ENCODE measurements at regions not wholly inside any gene's neighbourhood (a gene's known extent, or its start where the extent isn't known, plus 50 kb on each side); places are given as distances from the start of the nearest gene placed in this dataset.

GRCh38 chr9:126023962-126024361, 276.8 kb downstream of the PBX3 start:
- no peaks in the 10 kb centered on the region for H3K79me2 ChIP-seq (ENCODE audit: insufficient read depth, low read length)
- intact Hi-C loops (cut with micrococcal nuclease), result no loop called here
- RAD21 ChIA-PET (ENCODE audit: low non-redundant PET in 1 of 2, low total read pairs in 2 of 2, uncharacterized antibody in 2 of 2, unreplicated experiment in 2 of 2), result no interaction called here
- no peak overlapping the region for H3K9ac ChIP-seq (ENCODE audit: low read length)
- no peak overlapping the region for H2AFZ ChIP-seq (ENCODE audit: low read depth, low read length, poor library complexity, severe bottlenecking)
- no peak overlapping the region for H3K4me2 ChIP-seq (ENCODE audit: low read length)
- no peak overlapping the region for H3K4me3 ChIP-seq (replicated peaks in 1 of 2; ENCODE audit: low read depth in 1 of 2, low read length in 2 of 2)
- POLR2A ChIA-PET, result no interaction called here
- H3K27me3 ChIP-seq (ENCODE audit: insufficient read depth, low read length), result no peaks in the 10 kb centered on the region
- no peaks in the 10 kb centered on the region for H3K4me1 ChIP-seq (ENCODE audit: control insufficient read depth in 1 of 2, insufficient read depth in 2 of 2, low read length in 2 of 2)
- H3K9me2 ChIP-seq (ENCODE audit: insufficient read depth), result no peaks in the 10 kb centered on the region
- no peak for DNase-seq (ENCODE audit: low read depth, low spot score)
- no peak for ATAC-seq
- H3K27ac ChIP-seq (ENCODE audit: low read depth, low read length), result no peak overlapping the region
- BruUV-seq (replicated peaks), result no TSS peak
- CTCF ChIA-PET, result no interaction called here
- H3K36me3 ChIP-seq (ENCODE audit: control insufficient read depth in 1 of 2, insufficient read depth in 2 of 2, low read length in 2 of 2), result no peaks in the 10 kb centered on the region
- H4K20me1 ChIP-seq (ENCODE audit: insufficient read depth), result no peaks in the 10 kb centered on the region
- no peaks in the 10 kb centered on the region; a peak in 1 of 4 replicates for H3K9me3 ChIP-seq (ENCODE audit: control insufficient read depth in 1 of 2, insufficient read depth in 1 of 2, low read depth in 1 of 2, low read length in 2 of 2)
- TF ChIP-seq EZH2phosphoT487 (IDR thresholded peaks at IDR 0.05; ENCODE audit: borderline replicate concordance), result no peak
- TF ChIP-seq CEBPB (IDR thresholded peaks at IDR 0.05; ENCODE audit: low read depth), result no peak
- TF ChIP-seq, protein P1, sequence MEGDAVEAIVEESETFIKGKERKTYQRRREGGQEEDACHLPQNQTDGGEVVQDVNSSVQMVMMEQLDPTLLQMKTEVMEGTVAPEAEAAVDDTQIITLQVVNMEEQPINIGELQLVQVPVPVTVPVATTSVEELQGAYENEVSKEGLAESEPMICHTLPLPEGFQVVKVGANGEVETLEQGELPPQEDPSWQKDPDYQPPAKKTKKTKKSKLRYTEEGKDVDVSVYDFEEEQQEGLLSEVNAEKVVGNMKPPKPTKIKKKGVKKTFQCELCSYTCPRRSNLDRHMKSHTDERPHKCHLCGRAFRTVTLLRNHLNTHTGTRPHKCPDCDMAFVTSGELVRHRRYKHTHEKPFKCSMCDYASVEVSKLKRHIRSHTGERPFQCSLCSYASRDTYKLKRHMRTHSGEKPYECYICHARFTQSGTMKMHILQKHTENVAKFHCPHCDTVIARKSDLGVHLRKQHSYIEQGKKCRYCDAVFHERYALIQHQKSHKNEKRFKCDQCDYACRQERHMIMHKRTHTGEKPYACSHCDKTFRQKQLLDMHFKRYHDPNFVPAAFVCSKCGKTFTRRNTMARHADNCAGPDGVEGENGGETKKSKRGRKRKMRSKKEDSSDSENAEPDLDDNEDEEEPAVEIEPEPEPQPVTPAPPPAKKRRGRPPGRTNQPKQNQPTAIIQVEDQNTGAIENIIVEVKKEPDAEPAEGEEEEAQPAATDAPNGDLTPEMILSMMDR (IDR thresholded peaks at IDR 0.05 in 2 of 3, conservative IDR thresholded peaks at IDR 0.05 in 1 of 3; ENCODE audit: borderline replicate concordance in 1 of 3, insufficient read depth in 1 of 3, low read depth in 2 of 3, low read length in 2 of 3), result no peak
- no peak for TF ChIP-seq YY1 (IDR thresholded peaks at IDR 0.05; ENCODE audit: extremely low read depth, insufficient replicate concordance, low read depth, low read length)
- TF ChIP-seq JUND (IDR thresholded peaks at IDR 0.05), result no peak

GRCh38 chr9:126024581-126025230, 277.5 kb downstream of the PBX3 start:
- ChIA-PET CTCF (no interaction called here), POLR2A (interaction anchor here (0.6 kb wide), 1 partner anchor 178 kb away, joined by 3 read pairs; no protein-coding TSS in a partner anchor)
- TF ChIP-seq SP1 (IDR thresholded peaks at IDR 0.05; ENCODE audit: low read depth), result no peak
- TF ChIP-seq ZNF274 (IDR thresholded peaks at IDR 0.05; ENCODE audit: low read depth, low read length), result no peak
- no peak for TF ChIP-seq ATF3 (IDR thresholded peaks at IDR 0.05)
- TF ChIP-seq TCF7L2 (IDR thresholded peaks at IDR 0.05; ENCODE audit: borderline replicate concordance, extremely low read depth, insufficient read depth, insufficient read length), result no peak
- TF ChIP-seq YY1 (IDR thresholded peaks at IDR 0.05; ENCODE audit: extremely low read depth, insufficient replicate concordance, low read depth, low read length), result no peak
- TF ChIP-seq, protein P1 (IDR thresholded peaks at IDR 0.05 in 2 of 3, conservative IDR thresholded peaks at IDR 0.05 in 1 of 3; ENCODE audit: borderline replicate concordance in 1 of 3, insufficient read depth in 1 of 3, low read depth in 2 of 3, low read length in 2 of 3), result no peak
- TF ChIP-seq EZH2 (IDR thresholded peaks at IDR 0.05), result no peak
- TF ChIP-seq EZH2phosphoT487 (IDR thresholded peaks at IDR 0.05; ENCODE audit: borderline replicate concordance), result no peak
- no peak for TF ChIP-seq POLR2AphosphoS5 (IDR thresholded peaks at IDR 0.05; ENCODE audit: low read depth, low read length)
- TF ChIP-seq JUND (IDR thresholded peaks at IDR 0.05), result no peak

More at GRCh38 chr9:126024581-126025230, 277.5 kb downstream of the PBX3 start:
- RAD21 ChIA-PET (ENCODE audit: low non-redundant PET in 1 of 2, low total read pairs in 2 of 2, uncharacterized antibody in 2 of 2, unreplicated experiment in 2 of 2), result interaction anchor here in 1 of 2 experiments (0.8 kb wide), 1 partner anchor 167 kb away, joined by 3 read pairs; no protein-coding TSS in a partner anchor
- no peaks in the 10 kb centered on the region for H3K36me3 ChIP-seq (ENCODE audit: control insufficient read depth in 1 of 2, insufficient read depth in 2 of 2, low read length in 2 of 2)
- H3K9me3 ChIP-seq (ENCODE audit: control insufficient read depth in 1 of 2, insufficient read depth in 1 of 2, low read depth in 1 of 2, low read length in 2 of 2), result no peaks in the 10 kb centered on the region; a peak in 1 of 4 replicates
- ATAC-seq, result no peak
- no peak overlapping the region for H2AFZ ChIP-seq (ENCODE audit: low read depth, low read length, poor library complexity, severe bottlenecking)
- no peak overlapping the region for H3K4me2 ChIP-seq (ENCODE audit: low read length)
- intact Hi-C loops (cut with micrococcal nuclease), result no loop called here
- H3K9me2 ChIP-seq (ENCODE audit: insufficient read depth), result no peaks in the 10 kb centered on the region
- no peak overlapping the region for H3K4me3 ChIP-seq (replicated peaks in 1 of 2; ENCODE audit: low read depth in 1 of 2, low read length in 2 of 2)
- H3K9ac ChIP-seq (ENCODE audit: low read length), result no peak overlapping the region
- no TSS peak for BruUV-seq (replicated peaks)
- H3K27ac ChIP-seq (ENCODE audit: low read depth, low read length), result no peak overlapping the region
- H4K20me1 ChIP-seq (ENCODE audit: insufficient read depth), result no peaks in the 10 kb centered on the region
- H3K27me3 ChIP-seq (ENCODE audit: insufficient read depth, low read length), result no peaks in the 10 kb centered on the region
- H3K4me1 ChIP-seq (ENCODE audit: control insufficient read depth in 1 of 2, insufficient read depth in 2 of 2, low read length in 2 of 2), result no peaks in the 10 kb centered on the region
- DNase-seq (ENCODE audit: low read depth, low spot score), result no peak
- H3K79me2 ChIP-seq (ENCODE audit: insufficient read depth, low read length), result no peaks in the 10 kb centered on the region

All from HCT116 (cell line).